ENCODE measurements at regions not wholly inside any gene's neighbourhood (a gene's known extent, or its start where the extent isn't known, plus 50 kb on each side); places are given as distances from the start of the nearest gene placed in this dataset.

GRCh38 chr2:64748147-64748546 lies 94.4 kb upstream of the SERTAD2 start:
- no peak for TF ChIP-seq EZH2phosphoT487 (IDR thresholded peaks at IDR 0.05; ENCODE audit: insufficient read depth, low read depth)
- TF ChIP-seq EZH2 (IDR thresholded peaks at IDR 0.05; ENCODE audit: insufficient read depth, poor library complexity, severe bottlenecking), result no peak
